ENCODE measurements at regions not wholly inside any gene's neighbourhood (a gene's known extent, or its start where the extent isn't known, plus 50 kb on each side); places are given as distances from the start of the nearest gene placed in this dataset.

DNA sequence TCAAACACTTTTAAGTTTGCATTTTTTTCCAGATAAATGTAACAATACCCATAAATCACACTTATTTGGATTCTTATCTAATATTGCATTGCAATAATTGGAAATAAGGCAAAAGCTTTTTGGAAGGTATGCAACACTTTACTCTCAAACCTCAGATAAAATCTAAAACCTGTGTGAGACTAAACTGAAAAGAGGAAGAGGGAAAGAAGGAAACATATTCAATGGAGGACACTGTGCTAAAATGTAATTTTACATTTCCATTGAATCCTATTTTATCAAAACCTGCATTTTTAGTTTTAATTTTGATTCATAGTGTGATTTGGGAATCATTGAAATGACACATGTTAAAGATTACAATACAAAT is 99.4 kb downstream of the HPGD start:
- H3K23ac ChIP-seq (ENCODE audit: insufficient read length, low read depth, low read length) = no peak overlapping the region
- no peaks in the 10 kb centered on the region for H3K4me1 ChIP-seq (ENCODE audit: insufficient read depth, low read length)
- H4K5ac ChIP-seq (ENCODE audit: insufficient read length, low read depth, low read length) = no peak overlapping the region
- no peak overlapping the region for H3K9ac ChIP-seq (ENCODE audit: extremely low read depth, insufficient read length, low read length)
- Mint-ChIP-seq H3K27me3 (ENCODE audit: low read depth) (no peaks in the 10 kb centered on the region), H3K4me1 (0 out of 4 replicates have a peak, but pooled peaks cover 0 to 3% of the 10 kb centered on the region in 2 experiments), H3K9me3 (peaks cover 3 to 4% of the 10 kb centered on the region in 2 experiments; a peak in 2 of 5 replicates), H3K27ac (no peak overlapping the region), H3K4me3 (no peak overlapping the region), H3K36me3 (ENCODE audit: insufficient read depth in 1 of 3, low read depth in 3 of 3) (peaks cover 0 to 4% (median 2%) of the 10 kb centered on the region in 3 experiments; a peak in 4 of 7 replicates)
- no peak overlapping the region for H2BK12ac ChIP-seq (ENCODE audit: insufficient read length, low read depth, low read length)
- DNase-seq = no peak
- TF ChIP-seq, protein P1, sequence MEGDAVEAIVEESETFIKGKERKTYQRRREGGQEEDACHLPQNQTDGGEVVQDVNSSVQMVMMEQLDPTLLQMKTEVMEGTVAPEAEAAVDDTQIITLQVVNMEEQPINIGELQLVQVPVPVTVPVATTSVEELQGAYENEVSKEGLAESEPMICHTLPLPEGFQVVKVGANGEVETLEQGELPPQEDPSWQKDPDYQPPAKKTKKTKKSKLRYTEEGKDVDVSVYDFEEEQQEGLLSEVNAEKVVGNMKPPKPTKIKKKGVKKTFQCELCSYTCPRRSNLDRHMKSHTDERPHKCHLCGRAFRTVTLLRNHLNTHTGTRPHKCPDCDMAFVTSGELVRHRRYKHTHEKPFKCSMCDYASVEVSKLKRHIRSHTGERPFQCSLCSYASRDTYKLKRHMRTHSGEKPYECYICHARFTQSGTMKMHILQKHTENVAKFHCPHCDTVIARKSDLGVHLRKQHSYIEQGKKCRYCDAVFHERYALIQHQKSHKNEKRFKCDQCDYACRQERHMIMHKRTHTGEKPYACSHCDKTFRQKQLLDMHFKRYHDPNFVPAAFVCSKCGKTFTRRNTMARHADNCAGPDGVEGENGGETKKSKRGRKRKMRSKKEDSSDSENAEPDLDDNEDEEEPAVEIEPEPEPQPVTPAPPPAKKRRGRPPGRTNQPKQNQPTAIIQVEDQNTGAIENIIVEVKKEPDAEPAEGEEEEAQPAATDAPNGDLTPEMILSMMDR (conservative IDR thresholded peaks at IDR 0.05) = no peak
- no peaks in the 10 kb centered on the region for H3K27me3 ChIP-seq (ENCODE audit: insufficient read depth, low read length)
- no peak overlapping the region for H2BK20ac ChIP-seq (ENCODE audit: low read depth, low read length, poor library complexity, severe bottlenecking)
- H3K4ac ChIP-seq (ENCODE audit: low read depth, low read length) = no peak overlapping the region
- H3T11ph ChIP-seq (ENCODE audit: low read length) = no peak overlapping the region
- H3K79me2 ChIP-seq (ENCODE audit: insufficient read depth, low read length) = no peaks in the 10 kb centered on the region
- no peak overlapping the region for H2BK15ac ChIP-seq (ENCODE audit: low read depth, low read length)
- no peak overlapping the region for H2AK5ac ChIP-seq (ENCODE audit: insufficient read length, low read length)
- H3K14ac ChIP-seq (ENCODE audit: insufficient read depth, low read length) = no peak overlapping the region
- H4K8ac ChIP-seq (replicated peaks; ENCODE audit: insufficient read length, low read depth, low read length) = no peak overlapping the region
- no peak overlapping the region for H3K56ac ChIP-seq (ENCODE audit: insufficient read length, low read depth, low read length)
- H3K4me2 ChIP-seq (ENCODE audit: insufficient read depth, insufficient read length, low read length) = no peak overlapping the region
- H3K79me1 ChIP-seq (ENCODE audit: insufficient read depth, low read depth, low read length, poor library complexity, severe bottlenecking) = no peaks in the 10 kb centered on the region
- H3K23me2 ChIP-seq (ENCODE audit: insufficient read length, low read depth, low read length, poor library complexity, severe bottlenecking) = no peaks in the 10 kb centered on the region
- no peak overlapping the region for H2BK5ac ChIP-seq (ENCODE audit: insufficient read length, low read length)
- no peak overlapping the region for H2AFZ ChIP-seq (ENCODE audit: low read length)
- H3K18ac ChIP-seq (ENCODE audit: insufficient read length, low read depth, low read length) = no peak overlapping the region
- no peaks in the 10 kb centered on the region for H4K20me1 ChIP-seq (ENCODE audit: control insufficient read depth, insufficient read depth, insufficient read length)
- H3K27ac ChIP-seq (ENCODE audit: insufficient read length, low read depth, low read length) = no peak overlapping the region
- no peak overlapping the region for H4K91ac ChIP-seq (ENCODE audit: insufficient read length, low read depth, low read length)
- H2BK120ac ChIP-seq (ENCODE audit: low read depth, low read length, poor library complexity, severe bottlenecking) = no peak overlapping the region
- no peaks in the 10 kb centered on the region for H3K9me3 ChIP-seq (ENCODE audit: control insufficient read depth, low read depth, low read length)

All from H9 (cell line).